H1 (cell line): ENCODE measurements at regions not wholly inside any gene's neighbourhood (a gene's known extent, or its start where the extent isn't known, plus 50 kb on each side); places are given as distances from the start of the nearest gene placed in this dataset.

ENCODE experiments used
- CTCF ChIA-PET: fragments of 300-600 bp; sonication (Branson Sonifier 250); formaldehyde crosslinking; loops from one replicate; lab custom pipeline; 2021; ENCODE audit not compliant: partially characterized antibody; lab: Charles Lee
- POLR2A ChIA-PET: fragments of 300-600 bp; sonication (Branson Sonifier 250); formaldehyde crosslinking; loops from one replicate; lab custom pipeline; 2021; ENCODE audit warnings: inconsistent platforms; ENCODE audit not compliant: partially characterized antibody; lab: Charles Lee
- DNase-seq, 2 experiments: peaks; one replicate each; pipeline versions ENCODE4 v3.0.0 to v3.0.0-alpha.2; 2010 to 2022; ENCODE audit warnings: low spot score in 2 of 2, low read depth in 1 of 2, mixed read lengths in 1 of 2
- FAIRE-seq: peaks from 2 replicates; lab custom pipeline; 2011; peaks lifted over from hg19 to GRCh38; lab: Jason Lieb, UNC
- H2AFZ ChIP-seq: 2 replicates; pipeline ENCODE4 v1.8.1; 2012; ENCODE audit warnings: low read length, inconsistent platforms
- H2AK5ac ChIP-seq: 2 replicates; pipeline ENCODE4 v1.6.1; 2013; ENCODE audit warnings: low read depth, low read length
- H2BK120ac ChIP-seq: replicated peaks from 2 replicates; pipeline ENCODE3; 2013; ENCODE audit warnings: low read depth, low read length, inconsistent platforms
- H2BK12ac ChIP-seq: 2 replicates; pipeline ENCODE4 v1.6.1; 2013; ENCODE audit warnings: low read depth, low read length
- H2BK15ac ChIP-seq: 2 replicates; pipeline ENCODE4 v1.6.1; 2013; ENCODE audit warnings: low read length
- H2BK20ac ChIP-seq: 2 replicates; pipeline ENCODE4 v1.6.1; 2013; ENCODE audit warnings: low read length
- H2BK5ac ChIP-seq: 2 replicates; pipeline ENCODE4 v1.6.1; 2013; ENCODE audit warnings: low read depth, low read length
- H3K14ac ChIP-seq: 2 replicates; pipeline ENCODE4 v1.6.1; 2013; ENCODE audit warnings: inconsistent platforms; ENCODE audit not compliant: insufficient read length
- H3K18ac ChIP-seq: 2 replicates; pipeline ENCODE4 v1.6.1; 2013; ENCODE audit warnings: low read length; ENCODE audit errors: extremely low read depth
- H3K23ac ChIP-seq: 2 replicates; pipeline ENCODE4 v1.6.1; 2013; ENCODE audit warnings: inconsistent platforms; ENCODE audit not compliant: insufficient read length
- H3K23me2 ChIP-seq: 2 replicates; pipeline ENCODE4 v1.6.1; 2013; ENCODE audit warnings: low read depth, low read length
- H3K27ac ChIP-seq: 2 replicates; pipeline ENCODE4 v1.6.1; 2011; ENCODE audit warnings: low read depth, low read length, inconsistent platforms
- H3K27me3 ChIP-seq, 4 experiments: replicated peaks in 1 of 4; 1 replicate in 1 of 4; 2 replicates in 3 of 4; pipeline versions ENCODE4 v1.6.1 to v1.8.1; 2011 to 2013; ENCODE audit warnings: low read length in 3 of 4, mild to moderate bottlenecking in 3 of 4, inconsistent platforms in 2 of 4, mixed read lengths in 2 of 4, moderate library complexity in 1 of 4; ENCODE audit not compliant: control insufficient read depth in 3 of 4, insufficient read depth in 3 of 4; ENCODE audit errors: extremely low read depth in 1 of 4
- H3K36me3 ChIP-seq, 4 experiments: 2 replicates each; pipeline versions ENCODE4 v1.6.1 to v1.8.1; 2011 to 2013; ENCODE audit warnings: mild to moderate bottlenecking in 4 of 4, low read length in 3 of 4, moderate library complexity in 2 of 4, control low read depth in 1 of 4, inconsistent platforms in 1 of 4; ENCODE audit not compliant: insufficient read depth in 4 of 4, control insufficient read depth in 2 of 4
- H3K4ac ChIP-seq: replicated peaks from 2 replicates; pipeline ENCODE3; 2013; ENCODE audit warnings: low read length, low read depth, mixed read lengths, inconsistent platforms; ENCODE audit not compliant: insufficient read length
- H3K4me1 ChIP-seq, 4 experiments: replicated peaks in 1 of 4; 1 replicate in 1 of 4; 2 replicates in 3 of 4; pipeline versions ENCODE4 v1.6.1 to v1.8.1; 2011 to 2013; ENCODE audit warnings: low read length in 3 of 4, inconsistent platforms in 2 of 4, mixed read lengths in 1 of 4; ENCODE audit not compliant: insufficient read depth in 4 of 4, control insufficient read depth in 3 of 4
- H3K4me2 ChIP-seq, 2 experiments: 2 replicates each; pipeline versions ENCODE4 v1.6.1 to v1.8.1; 2011 to 2013; ENCODE audit warnings: low read depth in 2 of 2, low read length in 2 of 2, control low read depth in 1 of 2, inconsistent platforms in 1 of 2, mild to moderate bottlenecking in 1 of 2; ENCODE audit not compliant: insufficient read depth in 1 of 2
- H3K4me3 ChIP-seq, 4 experiments: fragments of 200-600, 300-600 bp in 1 of 4; sonication (generic), shearing (Covaris generic), sonication (Bioruptor Twin) in 1 of 4; 2 replicates each; pipeline versions ENCODE4 v1.5.1 to v1.8.1; 2011 to 2016; ENCODE audit warnings: low read length in 4 of 4, low read depth in 3 of 4, control low read depth in 2 of 4, inconsistent platforms in 2 of 4, mild to moderate bottlenecking in 2 of 4, mixed read lengths in 1 of 4, moderate library complexity in 1 of 4; ENCODE audit not compliant: insufficient read depth in 2 of 4; ENCODE audit errors: extremely low read depth in 1 of 4
- H3K56ac ChIP-seq: replicated peaks from 2 replicates; pipeline ENCODE3; 2013; ENCODE audit warnings: low read depth, mild to moderate bottlenecking, mixed read lengths, low read length, inconsistent platforms; ENCODE audit not compliant: insufficient read length
- H3K79me1 ChIP-seq: 2 replicates; pipeline ENCODE4 v1.6.1; 2013; ENCODE audit warnings: low read depth, low read length, control low read depth
- H3K79me2 ChIP-seq, 2 experiments: 2 replicates each; pipeline versions ENCODE4 v1.6.1 to v1.8.1; 2012 to 2013; ENCODE audit warnings: low read length in 2 of 2, mild to moderate bottlenecking in 2 of 2, inconsistent platforms in 1 of 2; ENCODE audit not compliant: insufficient read depth in 2 of 2, control insufficient read depth in 1 of 2
- H3K9ac ChIP-seq, 4 experiments: replicated peaks in 1 of 4; 1 replicate in 1 of 4; 2 replicates in 3 of 4; pipeline versions ENCODE4 v1.6.1 to v1.8.1; 2011 to 2013; ENCODE audit warnings: low read depth in 3 of 4, low read length in 3 of 4, control low read depth in 2 of 4, mild to moderate bottlenecking in 2 of 4, moderate library complexity in 2 of 4, inconsistent platforms in 1 of 4; ENCODE audit errors: extremely low read depth in 1 of 4
- H3K9me3 ChIP-seq, 2 experiments: 2 replicates each; pipeline versions ENCODE4 v1.6.1 to v1.8.1; 2012 to 2013; ENCODE audit warnings: mild to moderate bottlenecking in 2 of 2, moderate library complexity in 2 of 2, control low read depth in 1 of 2, inconsistent platforms in 1 of 2, low read depth in 1 of 2, low read length in 1 of 2, mixed read lengths in 1 of 2; ENCODE audit not compliant: insufficient read depth in 2 of 2
- H4K20me1 ChIP-seq, 2 experiments: replicated peaks in 1 of 2; 2 replicates each; pipeline versions ENCODE3 to v1.8.1; 2011 to 2013; ENCODE audit warnings: inconsistent platforms in 2 of 2, low read length in 2 of 2, mild to moderate bottlenecking in 1 of 2; ENCODE audit not compliant: insufficient read depth in 2 of 2, control insufficient read depth in 1 of 2
- H4K5ac ChIP-seq: 2 replicates; pipeline ENCODE4 v1.6.1; 2013; ENCODE audit warnings: low read length, low read depth, mixed read lengths, inconsistent platforms; ENCODE audit not compliant: insufficient read length
- H4K8ac ChIP-seq: 2 replicates; pipeline ENCODE4 v1.8.0; 2013; ENCODE audit warnings: mild to moderate bottlenecking, moderate library complexity, low read length, inconsistent platforms; ENCODE audit not compliant: insufficient read depth; ENCODE audit errors: extremely low read depth
- H4K91ac ChIP-seq: replicated peaks from 2 replicates; pipeline ENCODE3; 2013; ENCODE audit warnings: low read length, mixed read lengths, inconsistent platforms; ENCODE audit not compliant: insufficient read length
- ATF3 ChIP-seq: IDR thresholded peaks from 2 replicates; pipeline ENCODE4 v1.6.1; 2011; ENCODE audit warnings: low read depth, mild to moderate bottlenecking, low read length; ENCODE audit not compliant: insufficient read depth
- EGR1 ChIP-seq: IDR thresholded peaks from 2 replicates; pipeline ENCODE4 v1.6.1; 2011; ENCODE audit warnings: low read depth, low read length, borderline replicate concordance
- POLR2A ChIP-seq, 2 experiments: IDR thresholded peaks; 1 replicate in 1 of 2; 2 replicates in 1 of 2; pipeline ENCODE4 v1.6.1; 2011; ENCODE audit warnings: low read depth in 2 of 2, low read length in 2 of 2, mild to moderate bottlenecking in 2 of 2; ENCODE audit errors: control extremely low read depth in 1 of 2
- RAD21 ChIP-seq, 2 experiments: IDR thresholded peaks in 1 of 2; conservative IDR thresholded peaks in 1 of 2; 2 replicates each; pipeline ENCODE4 v1.6.1; 2011; ENCODE audit warnings: low read depth in 2 of 2, low read length in 2 of 2, improper control_type of control experiment in 1 of 2, inconsistent platforms in 1 of 2, mild to moderate bottlenecking in 1 of 2, moderate library complexity in 1 of 2
- SRF ChIP-seq: IDR thresholded peaks from 2 replicates; pipeline ENCODE4 v1.6.1; 2011; ENCODE audit warnings: mild to moderate bottlenecking, low read depth, low read length, moderate library complexity
- WGBS, 2 experiments: shearing (Covaris generic) in 1 of 2; methylation state at CpG; one replicate each; pipeline versions ENCODE4 v1.1.6 to v1.1.7; 2013 to 2015; ENCODE audit warnings: low lambda C conversion rate in 2 of 2, mixed read lengths in 2 of 2, inconsistent platforms in 1 of 2, low coverage in 1 of 2, missing lambda C conversion rate in 1 of 2; ENCODE audit not compliant: insufficient replicate concordance in 2 of 2, insufficient coverage in 1 of 2, insufficient read length in 1 of 2; ENCODE audit errors: extremely low coverage in 1 of 2, missing lambda C conversion rate in 1 of 2; 5-methylcytosine and 5-hydroxymethylcytosine counted together

GRCh38 chr18:47404845-47405244, 153.4 kb upstream of the SKOR2 start:
- H3K9me3 ChIP-seq, result no peaks in the 10 kb centered on the region
- H3K23ac ChIP-seq, result no peak overlapping the region
- no peak overlapping the region for H2BK120ac ChIP-seq
- no peak overlapping the region for H2AK5ac ChIP-seq
- no peak overlapping the region for H4K5ac ChIP-seq
- no peaks in the 10 kb centered on the region for H3K79me1 ChIP-seq
- no peak overlapping the region for H3K56ac ChIP-seq
- no peaks in the 10 kb centered on the region; a peak in 2 of 7 replicates for H3K27me3 ChIP-seq
- no peaks in the 10 kb centered on the region for H3K23me2 ChIP-seq
- H3K79me2 ChIP-seq, result no peaks in the 10 kb centered on the region
- H3K4me2 ChIP-seq, result peak overlapping the region in 1 of 2 experiments; percentile 31; a peak in 2 of 4 replicates
- H4K8ac ChIP-seq, result no peak overlapping the region; the same call in 1 of the 2 replicates
- H3K14ac ChIP-seq, result no peak overlapping the region
- no peak overlapping the region for H3K4me3 ChIP-seq
- CTCF ChIA-PET, result interaction anchor here (0.7 to 4.6 kb wide), 7 partner anchors 8 to 956 kb away, joined by 3 to 40 read pairs (median 3); no protein-coding TSS in a partner anchor
- DNase-seq, result no peak
- H3K4me1 ChIP-seq, result peaks cover 4 to 12% (median 9%) of the 10 kb centered on the region in 4 experiments; a peak in 6 of 7 replicates
- 61% methylated on average over 3 of the region's 3 CpGs; no CpG with 5 or more reads in 1 of the 2 experiments for WGBS, 2 experiments
- no peak for TF ChIP-seq EGR1
- TF ChIP-seq RAD21 (IDR thresholded peaks at IDR 0.05 in 1 of 2, conservative IDR thresholded peaks at IDR 0.05 in 1 of 2; ENCODE audit: low read depth in 2 of 2, low read length in 2 of 2), result no peak
- TF ChIP-seq SRF, result no peak
- no peak for TF ChIP-seq POLR2A (IDR thresholded peaks at IDR 0.05; ENCODE audit: control extremely low read depth in 1 of 2, low read depth in 2 of 2, low read length in 2 of 2)
- no peak for TF ChIP-seq ATF3
- TF ChIP-seq, all 59 proteins: peak for 0
- Histone ChIP-seq H4K20me1 (no peaks in the 10 kb centered on the region), H4K91ac (no peak overlapping the region), H3K36me3 (no peaks in the 10 kb centered on the region; a peak in 1 of 8 replicates), H3K4ac (no peak overlapping the region), H2BK15ac (no peak overlapping the region), H3K18ac (no peak overlapping the region), H3K27ac (no peak overlapping the region), H2AFZ (no peak overlapping the region), H3K9ac (no peak overlapping the region), H2BK20ac (no peak overlapping the region), H2BK5ac (no peak overlapping the region), H2BK12ac (no peak overlapping the region; the same call in 1 of the 2 replicates)
- POLR2A ChIA-PET, result interaction anchor here (1.4 kb wide), 1 partner anchor 51 kb away, joined by 5 read pairs; no protein-coding TSS in a partner anchor
- peak; percentile 32 for FAIRE-seq
